ENCODE measurements at regions not wholly inside any gene's neighbourhood (a gene's known extent, or its start where the extent isn't known, plus 50 kb on each side); places are given as distances from the start of the nearest gene placed in this dataset.

DNA sequence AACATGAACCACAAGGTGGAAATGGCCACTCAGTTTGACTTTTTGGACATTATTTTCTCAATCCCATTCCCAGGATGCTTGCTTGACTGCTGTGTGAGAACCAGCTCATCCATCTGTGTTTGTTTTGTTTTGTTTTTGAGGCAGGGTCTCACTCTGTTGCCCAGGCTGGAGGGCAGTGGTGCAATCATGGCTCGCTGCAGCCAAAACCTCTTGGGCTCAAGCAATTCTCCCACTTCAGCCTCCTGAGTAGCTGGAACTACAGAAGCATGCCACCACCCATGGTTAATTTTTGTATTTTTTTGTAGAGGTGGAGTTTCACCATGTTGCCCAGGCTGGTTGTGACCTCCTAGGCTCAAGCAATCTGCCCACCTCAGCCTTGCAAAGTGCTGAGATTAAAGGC, 166.0 kb upstream of the CDH4 start:
- Histone ChIP-seq H3K4ac (replicated peaks; ENCODE audit: insufficient read length, low read depth, low read length) (no peak overlapping the region), H2BK15ac (ENCODE audit: low read length) (no peak overlapping the region), H3K56ac (replicated peaks; ENCODE audit: insufficient read length, low read depth, low read length) (no peak overlapping the region), H3K79me1 (ENCODE audit: low read depth, low read length) (no peaks in the 10 kb centered on the region), H2BK120ac (replicated peaks; ENCODE audit: low read depth, low read length) (no peak overlapping the region), H2BK5ac (ENCODE audit: low read depth, low read length) (no peak overlapping the region), H4K8ac (ENCODE audit: extremely low read depth, insufficient read depth, low read length) (no peak overlapping the region), H2BK12ac (ENCODE audit: low read depth, low read length) (no peak overlapping the region), H2BK20ac (ENCODE audit: low read length) (no peak overlapping the region), H3K36me3 (ENCODE audit: control insufficient read depth in 2 of 4, insufficient read depth in 4 of 4, low read length in 3 of 4) (no peaks in the 10 kb centered on the region), H3K23ac (ENCODE audit: insufficient read length) (no peak overlapping the region), H3K14ac (ENCODE audit: insufficient read length) (no peak overlapping the region), H2AK5ac (ENCODE audit: low read depth, low read length) (no peak overlapping the region), H3K27me3 (replicated peaks in 1 of 4; ENCODE audit: control insufficient read depth in 3 of 4, extremely low read depth in 1 of 4, insufficient read depth in 3 of 4, low read length in 3 of 4) (peaks cover 2 to 33% (median 10%) of the 10 kb centered on the region in 4 experiments; a peak in 6 of 7 replicates), H3K23me2 (ENCODE audit: low read depth, low read length) (no peaks in the 10 kb centered on the region), H4K5ac (ENCODE audit: insufficient read length, low read depth, low read length) (no peak overlapping the region), H3K27ac (ENCODE audit: low read depth, low read length) (no peak overlapping the region), H3K4me2 (ENCODE audit: insufficient read depth in 1 of 2, low read depth in 2 of 2, low read length in 2 of 2) (no peak overlapping the region), H3K4me3 (ENCODE audit: extremely low read depth in 1 of 4, insufficient read depth in 2 of 4, low read depth in 3 of 4, low read length in 4 of 4) (no peak overlapping the region), H3K4me1 (replicated peaks in 1 of 4; ENCODE audit: control insufficient read depth in 3 of 4, insufficient read depth in 4 of 4, low read length in 3 of 4) (no peaks in the 10 kb centered on the region; a peak in 1 of 7 replicates), H4K91ac (replicated peaks; ENCODE audit: insufficient read length, low read length) (no peak overlapping the region), H3K9me3 (ENCODE audit: insufficient read depth in 2 of 2, low read depth in 1 of 2, low read length in 1 of 2) (peaks cover 7 to 11% of the 10 kb centered on the region in 2 experiments; a peak in 3 of 4 replicates), H3K79me2 (ENCODE audit: control insufficient read depth in 1 of 2, insufficient read depth in 2 of 2, low read length in 2 of 2) (no peaks in the 10 kb centered on the region), H2AFZ (ENCODE audit: low read length) (no peak overlapping the region), H3K18ac (ENCODE audit: extremely low read depth, low read length) (no peak overlapping the region), H4K20me1 (replicated peaks in 1 of 2; ENCODE audit: control insufficient read depth in 1 of 2, insufficient read depth in 2 of 2, low read length in 2 of 2) (no peaks in the 10 kb centered on the region), H3K9ac (replicated peaks in 1 of 4; ENCODE audit: extremely low read depth in 1 of 4, low read depth in 3 of 4, low read length in 3 of 4) (no peak overlapping the region)
- WGBS, 2 experiments (ENCODE audit: extremely low coverage in 1 of 2, insufficient coverage in 1 of 2, insufficient read length in 1 of 2, insufficient replicate concordance in 2 of 2, low coverage in 1 of 2, low lambda C conversion rate in 2 of 2, missing lambda C conversion rate in 1 of 2) = 88% methylated on average over 1 of the region's 1 CpG; no CpG with 5 or more reads in 1 of the 2 experiments
- DNase-seq (ENCODE audit: low read depth in 1 of 2, low spot score in 2 of 2) (no peak), FAIRE-seq (no peak)
- ChIA-PET CTCF (ENCODE audit: partially characterized antibody) (interaction anchor here (1.3 kb wide), 1 partner anchor 359 kb away, joined by 3 read pairs; no protein-coding TSS in a partner anchor), POLR2A (ENCODE audit: partially characterized antibody) (no interaction called here)
- TF ChIP-seq BACH1 (IDR thresholded peaks at IDR 0.05; ENCODE audit: low read length) = no peak
- TF ChIP-seq TEAD4 (IDR thresholded peaks at IDR 0.05; ENCODE audit: low read depth, low read length) = no peak
- TF ChIP-seq SIN3A (conservative IDR thresholded peaks at IDR 0.05 in 1 of 2, IDR thresholded peaks at IDR 0.05 in 1 of 2; ENCODE audit: low read depth in 1 of 2, low read length in 2 of 2) = no peak
- no peak for TF ChIP-seq POLR2A (IDR thresholded peaks at IDR 0.05; ENCODE audit: control extremely low read depth in 1 of 2, low read depth in 2 of 2, low read length in 2 of 2)
- no peak for TF ChIP-seq NRF1 (IDR thresholded peaks at IDR 0.05; ENCODE audit: low read depth, low read length)
- no peak for TF ChIP-seq TCF12 (IDR thresholded peaks at IDR 0.05; ENCODE audit: low read depth, low read length)
- TF ChIP-seq SUZ12 (IDR thresholded peaks at IDR 0.05; ENCODE audit: low read length) = no peak
- TF ChIP-seq KDM4A (IDR thresholded peaks at IDR 0.05; ENCODE audit: low read depth, low read length, severe bottlenecking) = no peak
- TF ChIP-seq CHD1 (IDR thresholded peaks at IDR 0.05; ENCODE audit: low read depth, low read length) = no peak

Data from H1 (cell line).